HG03097 (cell line): ENCODE measurements at regions not wholly inside any gene's neighbourhood (a gene's known extent, or its start where the extent isn't known, plus 50 kb on each side); places are given as distances from the start of the nearest gene placed in this dataset.
A peak's percentile ranks its signal among the peaks of the same experiment; 100 is the strongest.

Source experiments
- ATAC-seq: cut with Tn5 transposase; IDR thresholded peaks from one replicate; pipeline ENCODE4 v1.9.1; 2021; ENCODE audit not compliant: unreplicated experiment, low FRiP score

GRCh38 chr11:26204101-26204500 lies 127.8 kb upstream of the ANO3 start:
- no peak for ATAC-seq

GRCh38 chr11:26204839-26205238 lies 127.1 kb upstream of the ANO3 start:
- no peak for ATAC-seq

- ATAC-seq: no peak
Observed at GRCh38 chr11:26219183-26220117, 112.5 kb upstream of the ANO3 start.

GRCh38 chr11:26225646-26226045 lies 106.3 kb upstream of the ANO3 start:
- ATAC-seq: no peak

- peak; percentile 79 for ATAC-seq
Observed at GRCh38 chr11:26227301-26227746, 104.6 kb upstream of the ANO3 start.

- ATAC-seq: no peak
Observed at GRCh38 chr11:26227883-26228502, 103.9 kb upstream of the ANO3 start.

GRCh38 chr11:26228778-26229177 lies 103.2 kb upstream of the ANO3 start:
- no peak for ATAC-seq

- no peak for ATAC-seq
Observed at GRCh38 chr11:26229257-26229656, 102.7 kb upstream of the ANO3 start.

- ATAC-seq: no peak
Observed at GRCh38 chr11:26229981-26230380, 101.9 kb upstream of the ANO3 start.

- no peak for ATAC-seq
Observed at GRCh38 chr11:26231252-26231661, 100.7 kb upstream of the ANO3 start.

GRCh38 chr11:26234451-26234850 lies 97.5 kb upstream of the ANO3 start:
- no peak for ATAC-seq

- ATAC-seq: no peak
Observed at GRCh38 chr11:26243426-26243825, 88.5 kb upstream of the ANO3 start.

GRCh38 chr11:26244207-26244606 lies 87.7 kb upstream of the ANO3 start:
- no peak for ATAC-seq

- ATAC-seq: no peak
Observed at GRCh38 chr11:26245046-26245445, 86.9 kb upstream of the ANO3 start.

- ATAC-seq: no peak
Observed at GRCh38 chr11:26247340-26247739, 84.6 kb upstream of the ANO3 start.

GRCh38 chr11:26248661-26249060 lies 83.3 kb upstream of the ANO3 start:
- no peak for ATAC-seq

GRCh38 chr11:26254378-26254777 lies 77.6 kb upstream of the ANO3 start:
- ATAC-seq: no peak

GRCh38 chr11:26263769-26264168 lies 68.2 kb upstream of the ANO3 start:
- ATAC-seq: no peak

GRCh38 chr11:26264266-26264665 lies 67.7 kb upstream of the ANO3 start:
- no peak for ATAC-seq

- no peak for ATAC-seq
Observed at GRCh38 chr11:26268980-26269660, 62.8 kb upstream of the ANO3 start.

GRCh38 chr11:26271666-26272065 lies 60.3 kb upstream of the ANO3 start:
- ATAC-seq: no peak
